ENCODE measurements at regions not wholly inside any gene's neighbourhood (a gene's known extent, or its start where the extent isn't known, plus 50 kb on each side); places are given as distances from the start of the nearest gene placed in this dataset.

DNA sequence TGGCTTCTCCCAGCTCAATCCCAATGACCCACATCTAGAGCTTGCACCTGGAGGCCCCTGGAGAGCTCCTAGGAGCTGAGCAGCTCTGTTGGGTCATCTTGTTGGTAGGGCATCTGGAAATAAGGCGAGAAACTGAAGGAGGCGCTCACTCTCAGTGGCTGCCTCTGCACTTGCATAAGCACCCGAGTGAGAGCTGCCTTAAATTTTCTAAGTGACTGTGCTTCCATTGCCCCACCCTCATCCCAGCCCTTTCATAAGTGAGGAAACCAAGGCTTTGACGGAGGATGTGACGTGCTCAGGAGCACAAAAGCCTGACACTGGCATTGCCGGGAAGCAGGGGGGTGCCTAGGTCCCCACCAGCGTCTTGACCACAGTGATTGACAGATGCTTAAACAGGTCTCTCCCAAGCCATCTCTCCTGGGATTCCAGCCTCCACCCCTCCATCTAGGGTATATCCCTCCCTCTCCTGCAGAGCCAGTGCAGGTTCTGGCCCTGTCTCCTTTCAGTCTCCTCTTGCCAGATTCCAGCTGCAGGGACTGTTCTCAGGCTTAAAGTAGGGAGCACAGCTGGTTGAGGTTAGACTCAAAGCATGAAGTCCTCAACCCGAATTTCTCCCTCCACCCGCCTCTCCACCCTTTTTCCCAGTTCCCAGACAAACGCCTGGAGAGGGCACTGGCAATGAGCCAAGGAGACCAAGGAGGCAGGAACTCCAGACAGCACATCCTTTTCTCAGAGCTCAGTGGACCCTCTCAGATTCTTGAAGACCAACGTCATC, 113.7 kb downstream of the IRX5 start:
- Histone ChIP-seq H3K27ac (ENCODE audit: low read depth, low read length) (no peak overlapping the region), H3K4me3 (ENCODE audit: low read depth, low read length) (no peak overlapping the region), H3K9me3 (ENCODE audit: control insufficient read depth, insufficient read depth, low read length) (no peaks in the 10 kb centered on the region; the same call in 1 of the 2 replicates), H3K27me3 (ENCODE audit: control insufficient read depth, insufficient read depth, low read length) (no peaks in the 10 kb centered on the region)
- POLR2A ChIA-PET: no interaction called here
- TF ChIP-seq, protein P1, sequence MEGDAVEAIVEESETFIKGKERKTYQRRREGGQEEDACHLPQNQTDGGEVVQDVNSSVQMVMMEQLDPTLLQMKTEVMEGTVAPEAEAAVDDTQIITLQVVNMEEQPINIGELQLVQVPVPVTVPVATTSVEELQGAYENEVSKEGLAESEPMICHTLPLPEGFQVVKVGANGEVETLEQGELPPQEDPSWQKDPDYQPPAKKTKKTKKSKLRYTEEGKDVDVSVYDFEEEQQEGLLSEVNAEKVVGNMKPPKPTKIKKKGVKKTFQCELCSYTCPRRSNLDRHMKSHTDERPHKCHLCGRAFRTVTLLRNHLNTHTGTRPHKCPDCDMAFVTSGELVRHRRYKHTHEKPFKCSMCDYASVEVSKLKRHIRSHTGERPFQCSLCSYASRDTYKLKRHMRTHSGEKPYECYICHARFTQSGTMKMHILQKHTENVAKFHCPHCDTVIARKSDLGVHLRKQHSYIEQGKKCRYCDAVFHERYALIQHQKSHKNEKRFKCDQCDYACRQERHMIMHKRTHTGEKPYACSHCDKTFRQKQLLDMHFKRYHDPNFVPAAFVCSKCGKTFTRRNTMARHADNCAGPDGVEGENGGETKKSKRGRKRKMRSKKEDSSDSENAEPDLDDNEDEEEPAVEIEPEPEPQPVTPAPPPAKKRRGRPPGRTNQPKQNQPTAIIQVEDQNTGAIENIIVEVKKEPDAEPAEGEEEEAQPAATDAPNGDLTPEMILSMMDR (IDR thresholded peaks at IDR 0.05; ENCODE audit: low read depth, low read length): no peak
- no peak for DNase-seq (ENCODE audit: low read depth, low spot score)
- CTCF ChIA-PET: no interaction called here

DNA sequence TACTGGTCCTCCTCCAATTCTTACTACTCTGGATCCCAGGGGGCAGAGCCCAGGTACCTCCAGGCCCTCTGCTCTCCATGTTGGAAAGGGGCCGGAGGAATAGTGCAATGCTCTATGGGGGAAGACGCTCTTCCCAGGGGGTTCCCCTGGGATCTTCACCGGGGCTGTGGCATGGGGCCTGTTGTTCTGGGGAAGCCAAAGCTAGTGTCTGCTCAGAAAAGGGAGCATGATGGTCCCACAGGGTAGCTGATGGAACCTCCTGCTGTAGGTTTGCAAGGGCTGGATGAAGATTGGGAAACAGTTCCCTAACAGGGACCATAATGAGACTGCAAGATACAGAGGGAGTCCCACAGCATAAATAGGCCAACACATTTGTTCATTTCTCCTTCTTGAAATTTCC, 114.7 kb downstream of the IRX5 start:
- no peak overlapping the region for H3K4me3 ChIP-seq (ENCODE audit: low read depth, low read length)
- no peaks in the 10 kb centered on the region; the same call in 1 of the 2 replicates for H3K9me3 ChIP-seq (ENCODE audit: control insufficient read depth, insufficient read depth, low read length)
- ChIA-PET CTCF (no interaction called here), POLR2A (no interaction called here)
- no peak for DNase-seq (ENCODE audit: low read depth, low spot score)
- no peak overlapping the region for H3K27ac ChIP-seq (ENCODE audit: low read depth, low read length)
- H3K27me3 ChIP-seq (ENCODE audit: control insufficient read depth, insufficient read depth, low read length): no peaks in the 10 kb centered on the region
- TF ChIP-seq, protein P1 (IDR thresholded peaks at IDR 0.05; ENCODE audit: low read depth, low read length): no peak

DNA sequence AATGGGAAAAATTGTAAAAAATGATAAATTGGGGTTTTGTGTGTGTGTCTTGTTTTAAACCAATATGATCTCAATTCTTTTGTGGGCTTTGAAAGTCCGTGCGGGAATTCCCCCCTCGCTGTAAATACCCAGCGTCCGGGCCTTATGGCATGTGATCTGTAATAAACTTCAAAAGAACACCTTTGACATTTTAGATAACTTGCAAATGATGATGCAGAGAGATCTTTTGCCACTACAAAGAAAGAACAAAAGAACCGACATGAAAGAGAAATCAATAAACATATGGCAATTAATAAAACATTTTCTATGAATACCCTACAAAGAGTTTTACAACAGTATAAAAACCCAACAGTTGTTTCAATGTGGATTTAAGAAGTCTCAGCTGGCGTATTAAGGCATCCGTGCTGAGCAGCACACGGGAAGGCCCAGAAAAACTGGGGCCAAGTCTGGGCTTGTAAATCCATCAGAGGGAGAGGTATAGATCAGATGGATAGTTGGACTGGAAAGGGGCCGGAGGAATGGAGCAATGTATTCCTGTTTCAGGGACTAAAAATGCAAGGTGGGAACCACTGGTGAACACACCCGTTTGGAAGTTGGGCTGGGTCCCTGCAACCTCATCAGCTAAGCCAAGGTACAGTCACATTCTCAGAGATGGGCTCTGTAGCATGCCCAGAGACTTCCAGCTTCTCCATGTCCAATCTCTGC, 115.2 kb downstream of the IRX5 start:
- TF ChIP-seq, protein P1 (IDR thresholded peaks at IDR 0.05; ENCODE audit: low read depth, low read length): no peak
- Histone ChIP-seq H3K9me3 (ENCODE audit: control insufficient read depth, insufficient read depth, low read length) (no peaks in the 10 kb centered on the region), H3K4me3 (ENCODE audit: low read depth, low read length) (no peak overlapping the region), H3K27me3 (ENCODE audit: control insufficient read depth, insufficient read depth, low read length) (no peaks in the 10 kb centered on the region), H3K27ac (ENCODE audit: low read depth, low read length) (no peak overlapping the region)
- ChIA-PET CTCF (no interaction called here), POLR2A (no interaction called here)
- DNase-seq (ENCODE audit: low read depth, low spot score): no peak

DNA sequence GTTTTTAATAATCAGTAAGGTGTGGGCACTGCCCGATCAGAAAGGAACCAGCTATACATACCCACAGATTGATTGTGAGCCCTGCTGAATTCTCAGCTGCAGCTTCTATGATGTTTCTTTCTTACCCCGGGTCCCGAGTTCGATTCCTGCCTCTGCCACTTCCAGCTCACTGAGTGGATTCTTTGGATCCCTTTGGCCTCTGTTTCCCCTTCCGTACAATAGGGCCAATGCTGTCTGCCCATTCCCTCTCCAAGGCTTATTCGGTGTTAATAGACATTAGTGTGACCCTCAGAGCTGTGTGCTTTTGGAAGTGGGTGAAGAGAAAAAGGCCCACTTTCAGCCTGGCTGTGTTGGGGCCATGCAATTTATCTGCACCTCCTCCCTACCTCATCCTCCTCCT, 115.8 kb downstream of the IRX5 start:
- Histone ChIP-seq H3K4me3 (ENCODE audit: low read depth, low read length) (no peak overlapping the region), H3K9me3 (ENCODE audit: control insufficient read depth, insufficient read depth, low read length) (no peaks in the 10 kb centered on the region), H3K27ac (ENCODE audit: low read depth, low read length) (no peak overlapping the region), H3K27me3 (ENCODE audit: control insufficient read depth, insufficient read depth, low read length) (no peaks in the 10 kb centered on the region)
- DNase-seq (ENCODE audit: low read depth, low spot score): no peak
- ChIA-PET CTCF (no interaction called here), POLR2A (no interaction called here)
- TF ChIP-seq, protein P1 (IDR thresholded peaks at IDR 0.05; ENCODE audit: low read depth, low read length): no peak

DNA sequence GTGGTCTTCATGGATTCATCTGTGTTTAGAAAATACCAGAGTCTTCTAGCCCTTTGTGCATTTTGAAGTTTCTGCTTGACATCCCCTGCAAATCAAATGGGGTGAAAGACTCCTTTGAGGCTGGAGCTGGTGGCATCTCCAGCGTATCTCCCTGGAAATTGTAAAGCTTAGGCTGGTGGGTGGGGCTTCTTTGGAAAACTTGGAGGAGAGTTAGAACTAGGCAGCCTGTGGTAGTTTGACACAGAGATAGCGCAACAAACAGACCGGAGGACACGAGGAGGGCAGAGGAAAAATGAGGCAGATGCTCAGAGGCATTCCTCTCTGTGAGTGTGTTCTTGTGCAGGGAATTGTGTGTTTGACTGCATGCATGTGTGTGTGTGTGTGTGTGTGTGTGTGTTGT, 116.3 kb downstream of the IRX5 start:
- Histone ChIP-seq H3K9me3 (ENCODE audit: control insufficient read depth, insufficient read depth, low read length) (no peaks in the 10 kb centered on the region), H3K27ac (ENCODE audit: low read depth, low read length) (no peak overlapping the region), H3K27me3 (ENCODE audit: control insufficient read depth, insufficient read depth, low read length) (no peaks in the 10 kb centered on the region), H3K4me3 (ENCODE audit: low read depth, low read length) (no peak overlapping the region)
- ChIA-PET POLR2A (no interaction called here), CTCF (no interaction called here)
- no peak for DNase-seq (ENCODE audit: low read depth, low spot score)
- TF ChIP-seq, protein P1 (IDR thresholded peaks at IDR 0.05; ENCODE audit: low read depth, low read length): no peak
